HG02884 (cell line): ENCODE measurements at regions not wholly inside any gene's neighbourhood (a gene's known extent, or its start where the extent isn't known, plus 50 kb on each side); places are given as distances from the start of the nearest gene placed in this dataset.
"Not testable (repeated sequence)": the region's sequence is repeated elsewhere in the genome, so short reads cannot be mapped to it uniquely, and the experiment has no call there.

Experiments
- ATAC-seq: cut with Tn5 transposase; IDR thresholded peaks from one replicate; pipeline ENCODE4 v1.9.1; 2021; ENCODE audit warnings: mild to moderate bottlenecking, moderate library complexity; ENCODE audit not compliant: unreplicated experiment

DNA sequence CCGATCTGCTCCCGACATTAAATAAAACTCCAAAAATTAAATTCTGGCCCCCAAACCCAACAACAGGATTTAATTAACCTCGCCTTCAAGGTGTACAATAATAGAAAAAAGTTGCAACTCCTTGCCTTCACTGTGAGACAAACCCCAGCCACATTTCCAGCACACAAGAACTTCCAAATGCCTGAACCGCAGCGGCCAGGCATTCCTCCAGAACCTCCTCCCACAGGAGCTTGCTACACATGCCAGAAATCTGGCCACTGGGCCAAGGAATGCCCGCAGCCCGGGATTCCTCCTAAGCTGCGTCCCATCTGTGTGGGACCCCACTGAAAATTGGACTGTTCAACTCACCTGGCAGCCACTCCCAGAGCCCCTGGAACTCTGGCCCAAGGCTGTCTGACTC is 88.2 kb upstream of the TRIB2 start:
- ATAC-seq, result not testable (repeated sequence)

DNA sequence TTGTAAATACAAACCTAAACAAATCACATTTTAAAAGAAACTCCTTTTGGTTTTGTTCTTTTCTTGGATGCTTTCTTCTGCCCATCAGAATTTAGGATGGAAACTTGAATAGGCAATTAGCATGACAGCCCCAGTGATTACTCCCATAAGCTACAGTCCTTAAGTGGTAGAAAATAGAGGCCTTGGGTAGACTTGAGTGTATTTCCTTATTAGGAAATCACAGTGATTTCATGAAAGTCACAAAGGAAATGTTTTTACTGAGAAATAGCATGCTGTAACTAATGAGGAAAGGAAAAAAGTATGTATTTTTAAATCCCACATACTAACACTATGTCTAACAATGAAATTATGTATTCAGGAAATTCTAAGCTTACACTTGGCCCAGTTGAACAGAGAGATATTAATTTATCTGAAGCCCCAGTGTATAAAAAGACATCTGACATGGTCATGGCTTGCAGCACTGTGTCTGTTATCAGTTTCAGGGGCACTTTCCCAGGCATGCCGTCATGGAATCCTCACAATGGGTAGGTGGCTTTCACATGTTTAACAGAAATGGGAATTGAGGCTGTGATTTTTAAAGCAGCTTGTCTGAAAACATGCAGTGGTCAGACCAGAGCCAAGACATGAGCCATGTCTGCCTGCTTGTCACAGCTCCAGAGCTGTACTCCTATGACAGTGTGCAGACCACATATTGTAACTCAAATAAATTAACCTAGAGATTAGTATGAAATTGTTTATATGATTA is 79.7 kb upstream of the TRIB2 start:
- ATAC-seq, result no peak

DNA sequence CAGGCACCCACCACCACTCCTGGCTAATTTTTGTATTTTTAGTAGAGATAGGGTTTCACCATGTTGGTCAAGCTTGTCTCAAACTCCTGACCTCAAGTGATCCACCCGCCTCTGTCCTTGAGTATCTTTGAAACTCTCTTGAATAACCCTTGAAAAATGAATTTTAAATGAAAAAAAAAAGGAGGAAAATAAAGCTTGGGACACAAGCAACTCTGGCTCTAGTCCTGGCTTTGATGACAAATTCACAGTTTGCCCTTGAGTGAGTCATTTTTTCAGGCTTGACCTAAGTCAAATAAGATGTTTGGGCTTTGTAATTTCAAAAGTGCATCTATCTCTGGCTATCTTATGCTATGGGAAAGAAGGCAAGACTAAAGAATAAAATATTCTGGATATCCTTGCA is 79.0 kb upstream of the TRIB2 start:
- no peak for ATAC-seq

DNA sequence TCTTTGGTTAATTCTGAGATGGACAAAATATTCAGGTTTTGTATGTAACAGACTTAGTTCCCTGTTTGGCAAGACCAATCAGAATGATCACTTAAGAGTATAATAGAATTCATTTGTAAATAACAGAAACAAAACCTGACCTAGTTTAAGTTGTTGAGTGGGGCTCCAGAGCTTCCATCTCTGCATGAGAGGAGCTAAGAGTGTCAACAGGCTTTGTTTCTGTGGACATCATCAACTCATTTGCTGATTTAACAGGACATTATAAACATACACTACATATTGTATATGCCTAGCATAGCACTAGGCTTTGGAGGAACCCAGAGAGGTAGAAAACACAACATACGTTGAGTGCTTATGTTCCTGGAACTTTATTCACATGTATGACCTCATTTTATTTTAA is 75.3 kb upstream of the TRIB2 start:
- ATAC-seq, result no peak

DNA sequence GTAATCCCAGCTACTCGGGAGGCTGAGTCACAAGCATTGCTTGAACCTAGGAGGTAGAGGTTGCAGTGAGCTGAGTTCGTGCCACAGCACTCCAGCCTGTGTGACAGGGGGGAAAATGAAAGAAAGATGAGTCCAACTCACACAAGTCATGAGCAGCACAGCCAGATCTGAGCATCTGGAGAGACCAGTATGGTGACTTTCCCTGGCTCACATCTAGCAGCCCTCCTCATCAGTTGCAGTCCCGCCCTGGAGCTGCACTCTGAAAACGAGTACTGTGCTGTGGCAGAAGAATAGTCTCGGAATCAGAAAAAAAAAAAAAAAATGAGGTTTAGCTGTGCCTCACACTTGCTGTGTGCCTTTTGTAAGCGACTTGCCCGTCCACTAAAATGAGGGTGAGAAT is 74.4 kb upstream of the TRIB2 start:
- no peak for ATAC-seq

DNA sequence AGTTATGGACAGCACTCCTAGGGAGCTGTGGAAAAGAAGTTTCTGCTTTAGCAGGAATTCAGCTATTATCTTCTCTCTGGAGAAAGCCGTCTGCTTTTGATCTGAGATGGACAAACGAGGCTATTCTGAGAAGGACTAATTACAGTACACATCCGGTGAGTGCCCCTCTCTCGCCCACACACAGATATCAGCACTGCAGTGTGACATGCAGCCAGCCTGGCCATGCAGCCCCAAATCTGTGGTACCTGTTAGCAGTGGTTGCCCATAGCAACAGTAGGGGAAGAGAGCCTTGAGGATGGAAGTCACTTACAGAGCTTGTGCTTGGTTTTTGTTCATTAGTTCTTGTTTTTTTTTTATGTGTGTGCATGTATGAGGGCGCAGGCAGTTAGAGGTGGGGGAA is 73.9 kb upstream of the TRIB2 start:
- no peak for ATAC-seq

DNA sequence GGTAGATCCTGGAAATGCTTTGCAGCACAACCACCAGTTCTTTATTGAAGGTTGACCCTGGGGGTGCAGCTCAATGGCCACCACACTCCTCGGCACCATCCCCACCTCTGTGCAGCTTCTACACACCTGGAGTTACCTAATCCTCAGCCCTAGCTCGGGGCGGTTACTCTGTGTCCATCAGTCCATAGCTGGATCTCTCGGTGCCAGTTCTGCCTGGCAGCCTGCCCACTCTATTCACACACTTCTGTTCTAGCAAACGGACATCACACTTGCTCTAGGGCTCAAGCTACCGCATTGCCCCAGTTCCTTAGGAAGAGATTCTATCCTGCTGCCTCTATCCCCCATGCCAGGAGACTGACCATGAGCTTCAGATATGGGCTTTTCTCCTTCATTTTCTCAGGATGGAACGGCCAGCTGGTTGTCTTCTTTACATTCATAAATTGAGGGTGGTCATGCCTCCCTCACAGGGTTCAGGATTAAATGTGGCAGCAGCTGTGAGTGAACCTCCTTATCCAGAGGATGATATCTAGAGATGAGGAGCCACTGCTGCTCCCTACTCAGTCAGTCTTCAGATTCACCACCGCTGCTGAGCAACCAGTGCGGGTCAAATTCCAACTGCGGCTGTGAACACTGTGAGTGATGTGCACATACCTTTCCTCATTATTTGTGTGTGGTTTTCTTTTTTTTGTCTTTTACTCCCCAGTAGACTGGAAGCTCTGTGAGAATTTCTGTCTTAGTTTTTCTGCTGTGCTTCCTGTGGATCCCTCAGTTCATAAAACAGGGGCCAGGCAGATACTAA is 66.9 kb upstream of the TRIB2 start:
- no peak for ATAC-seq

DNA sequence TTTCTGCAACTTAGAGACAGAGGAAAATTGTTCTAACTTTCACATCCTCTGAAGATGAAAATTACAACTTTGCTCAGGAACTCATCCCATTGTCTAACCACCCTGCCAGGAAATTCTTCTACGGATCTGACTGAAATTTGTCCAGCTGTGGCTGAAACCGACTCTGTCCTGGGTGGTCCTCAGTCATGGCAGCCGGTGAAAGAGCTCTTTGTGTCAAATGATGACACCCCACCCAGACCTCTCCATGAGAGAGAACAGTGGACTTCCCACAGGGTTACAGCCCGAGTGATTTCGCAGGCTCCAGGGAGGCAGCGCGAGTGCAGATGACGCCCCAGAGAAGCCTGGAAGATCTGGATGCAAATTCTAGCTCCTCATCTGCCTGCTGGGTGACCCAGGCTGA is 65.1 kb upstream of the TRIB2 start:
- ATAC-seq, result no peak

DNA sequence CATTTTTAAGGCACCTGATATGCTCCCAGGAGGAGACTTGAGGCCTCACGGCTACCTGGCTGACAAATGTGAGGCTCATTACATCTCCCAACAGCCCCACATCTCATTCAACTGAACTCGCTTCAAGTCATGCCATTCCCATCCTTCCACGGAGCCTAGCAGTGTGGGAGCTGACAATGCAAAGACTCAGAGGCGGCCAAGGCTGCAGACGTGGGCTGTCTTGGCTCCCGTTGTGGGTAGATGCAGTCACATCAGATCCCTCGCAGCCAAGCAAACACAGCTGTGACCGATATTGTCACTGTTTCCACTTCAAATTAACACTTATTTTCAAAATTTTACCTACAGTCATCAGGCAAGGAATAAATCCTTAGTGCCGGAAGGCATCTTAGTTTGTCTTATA is 64.0 kb upstream of the TRIB2 start:
- ATAC-seq, result no peak

DNA sequence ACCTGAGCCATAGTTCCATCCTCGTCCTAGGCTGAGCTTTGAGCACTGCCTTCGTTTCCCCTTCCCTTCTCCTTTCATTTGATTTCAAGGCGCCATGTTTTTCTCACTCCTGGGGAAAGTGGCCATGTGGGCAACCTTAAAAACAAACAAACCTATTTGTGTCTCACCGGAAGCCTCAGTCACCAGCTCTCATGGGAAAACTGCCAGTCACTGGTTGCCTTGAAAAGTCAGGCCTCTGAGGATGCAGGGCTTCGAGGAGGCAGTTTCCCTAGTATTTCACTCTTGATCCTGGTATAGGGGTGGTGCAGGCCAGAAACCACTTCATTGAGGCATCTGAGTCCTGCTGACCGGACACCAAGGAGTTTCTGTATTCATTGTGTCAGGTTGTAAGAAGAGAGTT is 59.2 kb upstream of the TRIB2 start:
- ATAC-seq, result no peak

DNA sequence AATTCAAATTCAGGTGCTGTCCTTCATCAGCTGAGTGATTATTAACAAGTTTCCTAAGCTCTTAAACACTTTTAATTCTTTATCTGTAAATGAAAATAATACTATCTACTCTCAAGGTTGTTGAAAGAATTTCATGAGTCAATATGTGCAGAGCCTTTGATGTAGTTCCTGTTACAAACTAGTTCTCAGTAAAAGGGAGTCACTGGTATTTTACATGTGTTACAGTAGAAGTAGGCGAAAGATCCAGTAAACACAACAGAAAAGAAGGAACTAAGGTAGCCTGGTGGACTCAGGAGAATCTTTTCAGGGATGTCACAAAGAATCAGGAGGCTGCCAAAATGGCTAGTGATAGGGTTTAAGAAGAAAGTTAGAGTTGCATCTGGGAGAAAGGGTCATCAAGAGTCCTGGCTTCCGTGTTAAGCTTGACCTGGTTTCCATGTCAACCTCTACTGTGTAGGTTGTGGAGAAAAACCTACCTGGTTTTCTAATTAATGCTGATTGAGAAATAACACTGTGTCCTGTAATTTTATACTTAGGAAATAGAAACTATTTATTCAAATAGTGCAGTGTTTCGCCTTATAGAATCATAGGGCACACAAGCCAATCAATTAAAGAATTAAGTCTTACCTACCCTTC is 58.3 kb upstream of the TRIB2 start:
- no peak for ATAC-seq

DNA sequence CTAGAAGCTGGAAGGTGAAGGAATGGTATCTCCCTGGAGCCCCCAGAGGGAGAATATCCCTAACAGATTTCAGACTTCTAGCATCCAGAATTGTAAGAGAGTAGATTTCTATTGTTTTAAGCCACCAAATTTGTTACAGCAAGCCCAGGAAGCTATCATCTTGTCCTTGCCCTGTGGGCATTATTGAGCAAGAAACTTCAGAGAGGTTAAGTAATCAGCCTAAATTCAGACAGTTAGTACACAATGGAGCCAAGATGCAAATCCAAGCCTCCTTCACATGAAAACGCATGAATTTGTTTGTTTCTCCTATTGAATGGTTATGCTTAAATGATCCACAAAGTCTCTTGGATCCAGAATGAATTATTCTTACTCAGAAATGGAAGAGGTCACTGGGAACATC is 55.2 kb upstream of the TRIB2 start:
- ATAC-seq, result no peak

DNA sequence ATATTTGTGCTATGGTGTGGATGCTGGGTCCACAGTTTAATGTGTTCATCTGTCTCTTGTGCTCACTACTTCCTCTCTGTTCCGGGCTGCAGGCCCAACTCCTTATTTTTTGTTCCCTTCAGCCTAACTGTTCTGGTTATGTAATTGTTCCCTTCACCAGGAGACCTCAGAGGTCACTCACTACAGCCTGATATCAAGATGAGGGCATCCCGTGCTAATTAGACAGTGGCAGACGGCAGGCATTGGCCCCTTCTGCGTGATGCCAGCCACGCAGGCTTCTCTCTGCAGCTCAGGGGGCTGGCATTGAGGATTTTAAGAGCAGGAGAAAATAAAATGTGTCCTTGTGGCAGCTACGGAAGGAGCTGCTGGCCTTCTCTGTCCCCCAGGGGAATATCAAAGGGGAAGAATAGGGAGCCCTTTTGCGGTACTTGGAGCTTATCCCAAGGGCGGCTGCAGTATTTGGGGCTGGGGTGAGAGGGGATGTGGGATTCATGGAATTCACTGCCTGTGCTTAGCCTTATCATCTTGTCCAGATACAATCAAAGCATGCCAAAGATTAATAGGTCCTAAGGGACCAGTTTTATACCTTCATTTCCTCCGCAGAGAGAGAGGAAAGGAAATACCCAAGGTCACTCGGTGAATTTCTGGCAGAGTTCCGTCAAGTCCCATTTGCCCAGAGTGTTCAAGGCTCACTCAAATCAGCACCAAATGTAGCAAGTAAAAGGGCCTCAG is 53.3 kb upstream of the TRIB2 start:
- ATAC-seq, result no peak

DNA sequence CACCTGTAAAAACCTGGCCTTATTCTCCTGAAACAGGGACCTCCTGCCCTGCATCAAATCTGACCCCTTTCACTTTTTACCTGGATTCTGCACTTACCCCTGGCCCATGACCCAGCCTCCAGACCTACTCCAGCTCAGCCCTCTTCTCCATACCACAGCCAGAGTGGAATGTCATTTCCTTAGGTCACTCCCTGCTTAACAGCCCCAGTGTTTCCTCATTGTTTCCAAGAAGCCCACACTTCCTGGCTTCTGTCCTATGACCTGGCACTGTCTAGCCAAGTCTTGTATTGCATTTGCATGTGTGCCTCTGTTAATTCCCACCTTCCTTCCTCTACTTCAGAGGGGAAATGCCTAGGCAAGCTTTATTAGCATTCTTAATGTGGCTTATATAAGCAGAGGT is 51.4 kb upstream of the TRIB2 start:
- no peak for ATAC-seq

DNA sequence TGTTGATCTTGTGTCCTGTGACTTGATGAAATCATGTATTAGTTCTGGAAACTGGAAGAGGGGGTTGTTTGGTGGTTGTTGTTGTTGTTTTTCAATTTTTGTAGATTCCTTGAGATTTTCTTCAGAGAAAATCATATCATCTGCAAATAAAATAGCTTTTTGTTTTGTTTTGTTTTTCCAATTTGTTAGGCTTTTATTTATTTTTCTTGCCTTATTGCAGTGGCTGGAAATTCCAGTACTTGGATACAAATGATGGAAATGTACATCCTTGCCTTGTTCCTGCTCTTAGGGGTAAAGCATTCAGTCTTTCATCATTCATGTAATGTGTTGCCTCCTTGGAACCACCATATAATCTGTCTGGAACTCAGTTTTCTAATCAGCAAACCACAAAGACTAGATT is 50.3 kb upstream of the TRIB2 start:
- ATAC-seq, result no peak
